GM23338 (cell line): ENCODE measurements at regions not wholly inside any gene's neighbourhood (a gene's known extent, or its start where the extent isn't known, plus 50 kb on each side); places are given as distances from the start of the nearest gene placed in this dataset.

Experiments used
- ATAC-seq: fragments of 200-7000 bp; cut with Tn5 transposase; 3 replicates; pipeline ENCODE4 v1.9.1; 2020
- DNase-seq: peaks from one replicate; pipeline ENCODE4 v3.0.0-alpha.2; 2015; ENCODE audit warnings: low spot score
- H2AFZ ChIP-seq: fragments of 200-600 bp; sonication (generic); 2 replicates; pipeline ENCODE4 v1.8.0; 2016; ENCODE audit warnings: antibody characterized with exemption, mild to moderate bottlenecking, moderate library complexity
- H3F3A ChIP-seq: fragments of 200-600 bp; sonication (generic); replicated peaks from 2 replicates; pipeline ENCODE4 v1.8.0; 2017; ENCODE audit warnings: antibody characterized with exemption, mixed run types, low read depth
- H3K27ac ChIP-seq: fragments of 200-600 bp; sonication (generic); 2 replicates; pipeline ENCODE4 v1.6.1; 2016; ENCODE audit warnings: low read depth
- H3K27me3 ChIP-seq: fragments of 200-600 bp; sonication (generic); 2 replicates; pipeline ENCODE4 v1.8.0; 2016; ENCODE audit warnings: mild to moderate bottlenecking, mixed run types, moderate library complexity; ENCODE audit not compliant: insufficient read depth
- H3K36me3 ChIP-seq: fragments of 200-600 bp; sonication (generic); 2 replicates; pipeline ENCODE4 v1.8.0; 2016; ENCODE audit warnings: mild to moderate bottlenecking; ENCODE audit not compliant: insufficient read depth
- H3K4me1 ChIP-seq: fragments of 200-600 bp; sonication (generic); 2 replicates; pipeline ENCODE4 v1.8.0; 2016; ENCODE audit warnings: mild to moderate bottlenecking, moderate library complexity; ENCODE audit not compliant: insufficient read depth
- H3K4me2 ChIP-seq: fragments of 200-600 bp; sonication (generic); 2 replicates; pipeline ENCODE4 v1.7.1; 2017; ENCODE audit warnings: mixed run types
- H3K4me3 ChIP-seq: fragments of 200-600 bp; sonication (generic); 2 replicates; pipeline ENCODE4 v1.6.1; 2016; ENCODE audit warnings: mixed run types
- H3K79me2 ChIP-seq: fragments of 200-600 bp; sonication (generic); replicated peaks from 2 replicates; pipeline ENCODE4 v1.8.0; 2017; ENCODE audit warnings: mild to moderate bottlenecking; ENCODE audit not compliant: insufficient read depth
- H3K9me2 ChIP-seq: fragments of 200-600 bp; sonication (generic); 2 replicates; pipeline ENCODE4 v1.8.0; 2017; ENCODE audit not compliant: insufficient read depth
- H4K20me1 ChIP-seq: fragments of 200-600 bp; sonication (generic); replicated peaks from 2 replicates; pipeline ENCODE4 v1.8.0; 2017; ENCODE audit warnings: mild to moderate bottlenecking; ENCODE audit not compliant: insufficient read depth
- H3K27ac Mint-ChIP-seq: 2 replicates; pipeline ENCODE4 v1.8.0; 2020; ENCODE audit warnings: inconsistent platforms, mild to moderate bottlenecking, moderate library complexity, mixed read lengths
- H3K27me3 Mint-ChIP-seq: 3 replicates; pipeline ENCODE4 v1.8.0; 2022; ENCODE audit warnings: low read depth, mild to moderate bottlenecking, moderate library complexity, mixed read lengths, inconsistent platforms; ENCODE audit not compliant: insufficient read depth, poor library complexity
- H3K36me3 Mint-ChIP-seq: 3 replicates; pipeline ENCODE4 v1.8.0; 2021; ENCODE audit warnings: low read depth, mild to moderate bottlenecking, inconsistent platforms, moderate library complexity, mixed read lengths
- H3K4me1 Mint-ChIP-seq: 3 replicates; pipeline ENCODE4 v1.8.0; 2020; ENCODE audit warnings: mild to moderate bottlenecking, inconsistent platforms, mixed read lengths
- H3K4me3 Mint-ChIP-seq: 3 replicates; pipeline ENCODE4 v1.8.0; 2021; ENCODE audit warnings: moderate library complexity, mild to moderate bottlenecking, inconsistent platforms, mixed read lengths
- H3K9me3 Mint-ChIP-seq: 3 replicates; pipeline ENCODE4 v1.8.0; 2020; ENCODE audit warnings: moderate library complexity, mild to moderate bottlenecking, inconsistent platforms, mixed read lengths
- ETS1 ChIP-seq: IDR thresholded peaks from 2 replicates; pipeline ENCODE4 v1.6.1; 2016; ENCODE audit warnings: antibody characterized with exemption
- JUNB ChIP-seq: IDR thresholded peaks from one replicate; pipeline ENCODE4 v1.6.1; 2016; ENCODE audit warnings: antibody characterized with exemption; ENCODE audit not compliant: unreplicated experiment
- POLR2AphosphoS5 ChIP-seq: IDR thresholded peaks from 2 replicates; pipeline ENCODE4 v1.6.1; 2016; ENCODE audit warnings: antibody characterized with exemption, low read depth
- ZNF114 ChIP-seq: fragments of 250-450 bp; sonication (Bioruptor Pico); IDR thresholded peaks from 2 replicates; pipeline ENCODE4 v1.5.0; 2020; ENCODE audit warnings: mild to moderate bottlenecking, moderate library complexity
- ZNF462 ChIP-seq: fragments of 250-450 bp; sonication (Bioruptor Pico); IDR thresholded peaks from 2 replicates; pipeline ENCODE4 v1.5.0; 2020; ENCODE audit warnings: mild to moderate bottlenecking, moderate library complexity
- TF ChIP-seq, protein P1 (sequence below), 2 experiments: fragments of 200-600 bp in 1 of 2; sonication (generic) in 1 of 2; conservative IDR thresholded peaks; 2 replicates each; pipeline versions ENCODE4 v1.5.1 to v1.6.1; 2016 to 2017; ENCODE audit warnings: antibody characterized with exemption in 2 of 2, low read depth in 2 of 2, mild to moderate bottlenecking in 2 of 2, moderate library complexity in 1 of 2

- Histone ChIP-seq H3K36me3 (no peaks in the 10 kb centered on the region), H2AFZ (no peak overlapping the region), H3K4me2 (no peak overlapping the region), H3K79me2 (no peaks in the 10 kb centered on the region), H3K9me2 (no peaks in the 10 kb centered on the region; the same call in 1 of the 2 replicates), H4K20me1 (no peaks in the 10 kb centered on the region), H3F3A (no peaks in the 10 kb centered on the region), H3K4me3 (no peak overlapping the region), H3K4me1 (no peaks in the 10 kb centered on the region), H3K27ac (no peak overlapping the region), H3K27me3 (no peaks in the 10 kb centered on the region)
- no peak overlapping the region for H3K27ac Mint-ChIP-seq
- H3K27me3 Mint-ChIP-seq = no peaks in the 10 kb centered on the region
- TF ChIP-seq ETS1 (no peak), JUNB (no peak), POLR2AphosphoS5 (no peak), ZNF114 (CRISPR knock-in tag) (no peak), ZNF462 (CRISPR knock-in tag) (no peak)
- TF ChIP-seq, protein P1, sequence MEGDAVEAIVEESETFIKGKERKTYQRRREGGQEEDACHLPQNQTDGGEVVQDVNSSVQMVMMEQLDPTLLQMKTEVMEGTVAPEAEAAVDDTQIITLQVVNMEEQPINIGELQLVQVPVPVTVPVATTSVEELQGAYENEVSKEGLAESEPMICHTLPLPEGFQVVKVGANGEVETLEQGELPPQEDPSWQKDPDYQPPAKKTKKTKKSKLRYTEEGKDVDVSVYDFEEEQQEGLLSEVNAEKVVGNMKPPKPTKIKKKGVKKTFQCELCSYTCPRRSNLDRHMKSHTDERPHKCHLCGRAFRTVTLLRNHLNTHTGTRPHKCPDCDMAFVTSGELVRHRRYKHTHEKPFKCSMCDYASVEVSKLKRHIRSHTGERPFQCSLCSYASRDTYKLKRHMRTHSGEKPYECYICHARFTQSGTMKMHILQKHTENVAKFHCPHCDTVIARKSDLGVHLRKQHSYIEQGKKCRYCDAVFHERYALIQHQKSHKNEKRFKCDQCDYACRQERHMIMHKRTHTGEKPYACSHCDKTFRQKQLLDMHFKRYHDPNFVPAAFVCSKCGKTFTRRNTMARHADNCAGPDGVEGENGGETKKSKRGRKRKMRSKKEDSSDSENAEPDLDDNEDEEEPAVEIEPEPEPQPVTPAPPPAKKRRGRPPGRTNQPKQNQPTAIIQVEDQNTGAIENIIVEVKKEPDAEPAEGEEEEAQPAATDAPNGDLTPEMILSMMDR (conservative IDR thresholded peaks at IDR 0.05; ENCODE audit: low read depth in 2 of 2) = peak; percentile 11 to 40; a peak in 2 of 4 replicates
- peaks cover 14% of the 10 kb centered on the region; the same call in 2 of the 3 replicates for H3K9me3 Mint-ChIP-seq
- peaks cover 3% of the 10 kb centered on the region; the same call in 2 of the 3 replicates for H3K36me3 Mint-ChIP-seq
- no peak for ATAC-seq
- no peak overlapping the region for H3K4me3 Mint-ChIP-seq
- H3K4me1 Mint-ChIP-seq = no peaks in the 10 kb centered on the region
- DNase-seq = peak; percentile 16
These were observed 282.2 kb upstream of the SLIT2 start for GRCh38 chr4:19969492-19969891.
